Large intestine (tissue), 3 donors: ENCODE measurements at regions not wholly inside any gene's neighbourhood (a gene's known extent, or its start where the extent isn't known, plus 50 kb on each side); places are given as distances from the start of the nearest gene placed in this dataset.

Experiments
- DNase-seq, 2 donors: peaks; one replicate each; pipeline versions ENCODE4 v3.0.0 to v3.0.0-alpha.2; 2013
- H3K27ac ChIP-seq: one replicate; pipeline ENCODE4 v1.5.1; 2013; ENCODE audit warnings: low read length
- H3K27me3 ChIP-seq: 2 replicates; pipeline ENCODE4 v1.6.1; 2013; ENCODE audit warnings: low read length; ENCODE audit not compliant: control insufficient read depth, insufficient read depth
- H3K36me3 ChIP-seq: 2 replicates; pipeline ENCODE4 v1.6.1; 2013; ENCODE audit warnings: low read length; ENCODE audit not compliant: control insufficient read depth, insufficient read depth
- H3K4me1 ChIP-seq: one replicate; pipeline ENCODE4 v1.6.1; 2013; ENCODE audit warnings: low read length; ENCODE audit not compliant: control insufficient read depth, insufficient read depth
- H3K4me3 ChIP-seq: one replicate; pipeline ENCODE4 v1.5.1; 2013; ENCODE audit warnings: low read length
- H3K9me3 ChIP-seq: one replicate; pipeline ENCODE4 v1.6.1; 2013; ENCODE audit warnings: mild to moderate bottlenecking, low read depth, low read length, moderate library complexity; ENCODE audit not compliant: control insufficient read depth
- WGBS: methylation state at CpG from one replicate; pipeline ENCODE4 v1.1.5; 2013; ENCODE audit warnings: low lambda C conversion rate; ENCODE audit not compliant: insufficient coverage; 5-methylcytosine and 5-hydroxymethylcytosine counted together

- peak; percentile 15 to 43 for DNase-seq
- peak overlapping the region; percentile 69 for H3K27ac ChIP-seq
- no peaks in the 10 kb centered on the region for H3K9me3 ChIP-seq
- WGBS: no CpG with 5 or more reads among the region's 1 CpG
- H3K4me3 ChIP-seq: no peak overlapping the region
- no peaks in the 10 kb centered on the region for H3K27me3 ChIP-seq
- no peaks in the 10 kb centered on the region for H3K36me3 ChIP-seq
- H3K4me1 ChIP-seq: peaks cover 10% of the 10 kb centered on the region
Measured at GRCh38 chr7:106485031-106485551, 175.9 kb downstream of the CCDC71L start.

GRCh38 chr7:106484562-106484961 lies 176.4 kb downstream of the CCDC71L start:
- no peak overlapping the region for H3K4me3 ChIP-seq
- no peaks in the 10 kb centered on the region for H3K36me3 ChIP-seq
- peaks cover 10% of the 10 kb centered on the region for H3K4me1 ChIP-seq
- peak; percentile 70 to 88 for DNase-seq
- no peaks in the 10 kb centered on the region for H3K27me3 ChIP-seq
- WGBS: no CpG with 5 or more reads among the region's 1 CpG
- no peaks in the 10 kb centered on the region for H3K9me3 ChIP-seq
- H3K27ac ChIP-seq: peak overlapping the region; percentile 69

GRCh38 chr7:106482091-106482490 lies 178.9 kb downstream of the CCDC71L start:
- WGBS: no CpG with 5 or more reads among the region's 4 CpGs

GRCh38 chr7:106480616-106481031 lies 180.3 kb downstream of the CCDC71L start:
- no peak for DNase-seq
- H3K4me3 ChIP-seq: no peak overlapping the region
- H3K27ac ChIP-seq: no peak overlapping the region
- H3K36me3 ChIP-seq: no peaks in the 10 kb centered on the region
- no peaks in the 10 kb centered on the region for H3K27me3 ChIP-seq
- H3K4me1 ChIP-seq: peaks cover 9% of the 10 kb centered on the region
- 60% methylated on average over 1 of the region's 3 CpGs for WGBS
- H3K9me3 ChIP-seq: no peaks in the 10 kb centered on the region

More at GRCh38 chr7:106482091-106482490, 178.9 kb downstream of the CCDC71L start:
- H3K4me1 ChIP-seq: peaks cover 10% of the 10 kb centered on the region
- no peaks in the 10 kb centered on the region for H3K27me3 ChIP-seq
- no peak overlapping the region for H3K4me3 ChIP-seq
- no peak for DNase-seq
- H3K27ac ChIP-seq: no peak overlapping the region
- no peaks in the 10 kb centered on the region for H3K36me3 ChIP-seq
- no peaks in the 10 kb centered on the region for H3K9me3 ChIP-seq

- no peaks in the 10 kb centered on the region for H3K27me3 ChIP-seq
- peaks cover 5% of the 10 kb centered on the region for H3K4me1 ChIP-seq
- no peaks in the 10 kb centered on the region for H3K9me3 ChIP-seq
- H3K4me3 ChIP-seq: no peak overlapping the region
- H3K36me3 ChIP-seq: no peaks in the 10 kb centered on the region
- no CpG with 5 or more reads among the region's 1 CpG for WGBS
- DNase-seq: no peak
- no peak overlapping the region for H3K27ac ChIP-seq
Measured at GRCh38 chr7:106480161-106480579, 180.8 kb downstream of the CCDC71L start.

- DNase-seq: no peak
- Histone ChIP-seq H3K4me1 (no peaks in the 10 kb centered on the region), H3K9me3 (no peaks in the 10 kb centered on the region), H3K27ac (no peak overlapping the region), H3K4me3 (no peak overlapping the region), H3K36me3 (no peaks in the 10 kb centered on the region), H3K27me3 (no peaks in the 10 kb centered on the region)
- WGBS: no CpG with 5 or more reads among the region's 2 CpGs
Measured at GRCh38 chr7:106476751-106477150, 184.2 kb downstream of the CCDC71L start.

DNA sequence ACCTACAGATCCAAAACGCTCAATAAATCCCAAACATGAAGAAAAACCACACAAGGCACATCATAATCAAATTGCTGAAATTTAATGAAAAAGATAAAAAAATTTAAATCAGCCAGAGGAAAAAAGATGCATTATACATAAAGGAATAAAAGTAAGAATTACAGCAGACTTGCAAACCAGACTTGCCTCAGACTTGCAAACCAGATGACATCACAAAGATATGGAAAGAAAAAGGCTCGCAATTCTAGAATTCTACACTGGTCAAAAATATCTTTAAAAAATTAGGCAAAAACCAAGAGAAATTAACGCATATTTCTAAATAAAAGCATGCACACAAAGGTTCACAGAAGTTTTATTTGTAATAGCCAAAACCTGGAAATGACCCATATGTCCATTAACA lies 188.0 kb upstream of the NAMPT start:
- Histone ChIP-seq H3K9me3 (no peaks in the 10 kb centered on the region), H3K27ac (no peak overlapping the region), H3K27me3 (no peaks in the 10 kb centered on the region), H3K4me3 (no peak overlapping the region), H3K4me1 (peaks cover 2% of the 10 kb centered on the region), H3K36me3 (no peaks in the 10 kb centered on the region)
- no peak for DNase-seq
- WGBS: 87% methylated on average over 3 of the region's 3 CpGs

DNA sequence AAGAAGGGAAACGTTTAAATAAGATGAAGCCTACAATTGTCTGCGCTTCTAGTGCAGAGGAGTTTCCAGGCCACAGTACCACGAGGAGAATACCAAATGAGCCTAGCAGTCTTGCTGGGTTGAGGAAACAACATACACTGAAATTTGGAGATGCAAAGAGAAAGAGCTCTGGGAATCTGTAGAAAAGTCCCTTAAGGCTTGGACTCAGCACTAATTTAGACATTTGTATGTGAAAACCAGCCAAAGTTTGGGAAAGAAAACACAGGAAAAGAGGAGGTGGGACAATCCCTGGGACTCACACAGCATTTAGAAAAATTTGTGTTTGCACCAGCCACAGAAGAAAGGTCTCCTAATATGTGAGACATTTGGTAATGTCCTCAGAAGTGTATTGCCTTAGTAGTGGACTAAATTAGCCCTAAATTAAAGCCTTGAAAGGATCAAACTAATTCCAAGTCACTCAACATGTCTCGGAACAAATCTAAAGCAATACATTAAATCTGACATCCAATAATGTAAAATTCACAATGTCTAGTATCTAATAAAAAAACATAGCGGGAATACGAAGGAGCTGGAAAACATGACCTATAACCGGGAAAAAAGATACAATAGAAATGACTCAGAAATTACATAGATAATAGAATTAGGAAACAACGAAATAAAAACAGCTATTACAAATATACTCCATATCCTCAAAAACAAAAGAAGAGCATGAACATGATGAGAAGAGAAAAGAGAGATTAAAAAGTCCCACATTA lies 187.1 kb upstream of the NAMPT start:
- 87% methylated on average over 5 of the region's 8 CpGs for WGBS
- H3K9me3 ChIP-seq: no peaks in the 10 kb centered on the region
- no peak overlapping the region for H3K4me3 ChIP-seq
- no peak overlapping the region for H3K27ac ChIP-seq
- peaks cover 10% of the 10 kb centered on the region for H3K4me1 ChIP-seq
- no peaks in the 10 kb centered on the region for H3K36me3 ChIP-seq
- no peaks in the 10 kb centered on the region for H3K27me3 ChIP-seq
- DNase-seq: no peak

DNA sequence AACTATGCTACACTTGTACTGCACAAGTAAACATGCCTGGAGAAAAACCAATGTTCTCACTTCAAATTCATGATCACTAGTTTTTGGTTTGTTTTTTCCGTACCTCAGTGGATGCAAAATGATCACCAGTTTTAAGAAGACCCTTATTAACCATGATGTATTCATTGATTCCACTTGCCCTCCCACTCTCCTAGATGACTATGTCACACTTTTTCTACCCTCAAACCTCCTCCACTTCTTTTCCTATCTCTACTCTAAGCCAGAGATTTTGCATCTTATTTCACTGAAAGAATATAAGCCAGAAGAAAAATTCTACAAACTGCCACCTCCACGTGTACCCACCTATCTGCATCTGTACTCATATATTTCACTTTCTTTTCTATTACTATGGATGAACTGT lies 186.2 kb upstream of the NAMPT start:
- no peak for DNase-seq
- WGBS: 88% methylated on average over 1 of the region's 2 CpGs
- Histone ChIP-seq H3K9me3 (no peaks in the 10 kb centered on the region), H3K27me3 (no peaks in the 10 kb centered on the region), H3K36me3 (no peaks in the 10 kb centered on the region), H3K27ac (no peak overlapping the region), H3K4me3 (no peak overlapping the region), H3K4me1 (peaks cover 16% of the 10 kb centered on the region)

GRCh38 chr7:106466867-106467266 lies 182.1 kb upstream of the NAMPT start:
- H3K9me3 ChIP-seq: no peaks in the 10 kb centered on the region
- no peaks in the 10 kb centered on the region for H3K36me3 ChIP-seq
- peaks cover 18% of the 10 kb centered on the region for H3K4me1 ChIP-seq
- peak overlapping the region; percentile 64 for H3K27ac ChIP-seq
- 48% methylated on average over 4 of the region's 5 CpGs for WGBS
- peak; percentile 54 to 82 for DNase-seq
- no peak overlapping the region for H3K4me3 ChIP-seq
- H3K27me3 ChIP-seq: no peaks in the 10 kb centered on the region
